K562 (cell line): ENCODE measurements at regions not wholly inside any gene's neighbourhood (a gene's known extent, or its start where the extent isn't known, plus 50 kb on each side); places are given as distances from the start of the nearest gene placed in this dataset.

Source experiments
- ATAC-seq: fragments of 200-7000 bp; cut with Tn5 transposase; 3 replicates; pipeline ENCODE4 v1.9.1; 2020; ENCODE audit warnings: moderate library complexity
- BruUV-seq: library from RNA; stranded (reverse); fragments of 400-500 nt; replicated peaks from 2 replicates; lab custom pipeline; 2021; lab: Mats Ljungman, UMichigan
- CTCF ChIA-PET: fragments of 300-600 bp; formaldehyde crosslinking; extraction: SDS; loops from one replicate; lab custom pipeline; 2021; ENCODE audit warnings: low intra/inter-chr PET ratio; lab: Yijun Ruan, JAX
- POLR2A ChIA-PET: fragments of 300-600, 350-650 bp; sonication (Branson Sonifier 250); formaldehyde crosslinking; extraction: SDS; loops from one replicate; lab custom pipeline; 2021; ENCODE audit warnings: antibody characterized with exemption, inconsistent platforms; lab: Yijun Ruan, JAX
- DNase-seq, 4 experiments: peaks; one replicate each; pipeline versions ENCODE4 v3.0.0 to v3.0.0-alpha.2; 2011 to 2018; ENCODE audit warnings: low spot score in 3 of 4, mixed read lengths in 3 of 4; ENCODE audit errors: extremely low read depth in 1 of 4
- FAIRE-seq: peaks from 2 replicates; lab custom pipeline; 2011; peaks lifted over from hg19 to GRCh38; lab: Jason Lieb, UNC
- H2AFZ ChIP-seq: 2 replicates; pipeline ENCODE4 v1.6.0; 2011; ENCODE audit warnings: low read depth, low read length, control low read depth, inconsistent platforms
- H3K27ac ChIP-seq: fragments of 200-600 bp; 3 replicates; pipeline ENCODE4 v1.8.0; 2011; ENCODE audit warnings: low read depth, mild to moderate bottlenecking, control low read depth, inconsistent platforms, low read length, moderate library complexity, mixed read lengths; ENCODE audit errors: extremely low read depth
- H3K27me3 ChIP-seq, 2 experiments: fragments of 300-600 bp in 1 of 2; 2 replicates in 1 of 2; 3 replicates in 1 of 2; pipeline versions ENCODE4 v1.6.0 to v1.8.0; 2011; ENCODE audit warnings: inconsistent platforms in 2 of 2, low read length in 2 of 2, mild to moderate bottlenecking in 1 of 2, mixed read lengths in 1 of 2, moderate library complexity in 1 of 2; ENCODE audit not compliant: control insufficient read depth in 2 of 2, insufficient read depth in 2 of 2
- H3K36me3 ChIP-seq: fragments of 300-600 bp; 3 replicates; pipeline ENCODE4 v1.8.0; 2011; ENCODE audit warnings: mild to moderate bottlenecking, low read length, inconsistent platforms; ENCODE audit not compliant: control insufficient read depth, insufficient read depth
- H3K4me1 ChIP-seq, 2 experiments: fragments of 200-600 bp in 1 of 2; replicated peaks in 1 of 2; 2 replicates in 1 of 2; 3 replicates in 1 of 2; pipeline versions ENCODE4 v1.5.1 to v1.8.0; 2011; ENCODE audit warnings: inconsistent platforms in 2 of 2, low read length in 2 of 2, mild to moderate bottlenecking in 1 of 2, mixed read lengths in 1 of 2, moderate library complexity in 1 of 2; ENCODE audit not compliant: control insufficient read depth in 2 of 2, insufficient read depth in 2 of 2
- H3K4me2 ChIP-seq: 2 replicates; pipeline ENCODE4 v1.6.1; 2011; ENCODE audit warnings: low read length, control low read depth, inconsistent platforms, mixed read lengths; ENCODE audit not compliant: insufficient read depth
- H3K4me3 ChIP-seq: fragments of 200-600 bp; sonication (generic), shearing (Covaris generic); 2 replicates; pipeline ENCODE4 v1.5.1; 2016; ENCODE audit warnings: control low read depth, inconsistent platforms
- H3K79me2 ChIP-seq: fragments of 200-600 bp; 3 replicates; pipeline ENCODE4 v1.8.0; 2011; ENCODE audit warnings: low read length, inconsistent platforms; ENCODE audit not compliant: control insufficient read depth, insufficient read depth
- H3K9ac ChIP-seq, 2 experiments: 2 replicates each; pipeline versions ENCODE4 v1.6.0 to v1.6.1; 2011; ENCODE audit warnings: low read depth in 2 of 2, low read length in 2 of 2, control low read depth in 1 of 2, inconsistent platforms in 1 of 2, mild to moderate bottlenecking in 1 of 2, mixed read lengths in 1 of 2; ENCODE audit not compliant: insufficient read depth in 1 of 2
- H3K9me1 ChIP-seq: one replicate; pipeline ENCODE4 v1.6.0; 2011; ENCODE audit warnings: inconsistent platforms, mild to moderate bottlenecking, low read length, moderate library complexity; ENCODE audit not compliant: control insufficient read depth, insufficient read depth
- H3K9me3 ChIP-seq: replicated peaks from 2 replicates; pipeline ENCODE4 v1.5.1; 2011; ENCODE audit warnings: low read depth, low read length, inconsistent platforms; ENCODE audit not compliant: control insufficient read depth, insufficient read depth
- H4K20me1 ChIP-seq: replicated peaks from 2 replicates; pipeline ENCODE4 v1.6.1; 2011; ENCODE audit warnings: low read length, inconsistent platforms, mixed read lengths; ENCODE audit not compliant: control insufficient read depth, insufficient read depth
- HDGF ChIP-seq: fragments of 450-650 bp; IDR thresholded peaks from 2 replicates; pipeline ENCODE4 v1.6.1; 2016
- IRF2 ChIP-seq: sonication (generic); formaldehyde crosslinking; IDR thresholded peaks from 2 replicates; pipeline ENCODE4 v1.8.1; 2022; ENCODE audit warnings: mild to moderate bottlenecking, missing genetic modification reagents
- KAT7 ChIP-seq: sonication (generic); formaldehyde crosslinking; IDR thresholded peaks from 2 replicates; pipeline ENCODE4 v1.8.0; 2022; ENCODE audit warnings: missing genetic modification reagents, mild to moderate bottlenecking, borderline replicate concordance
- KLF6 ChIP-seq: fragments of 250-450 bp; sonication (Bioruptor Pico); IDR thresholded peaks from 2 replicates; pipeline ENCODE4 v1.4.0; 2020; ENCODE audit warnings: mild to moderate bottlenecking, moderate library complexity, borderline replicate concordance
- MYNN ChIP-seq, 2 experiments: sonication (generic); formaldehyde crosslinking in 1 of 2; IDR thresholded peaks; 2 replicates each; pipeline versions ENCODE4 v1.5.0 to v1.6.1; 2016 to 2020; ENCODE audit warnings: antibody characterized with exemption in 1 of 2, missing genetic modification reagents in 1 of 2
- RBM17 ChIP-seq: fragments of 200-400 bp; formaldehyde crosslinking; IDR thresholded peaks from 2 replicates; pipeline ENCODE4 v1.6.1; 2017; ENCODE audit warnings: low read depth, mild to moderate bottlenecking, low read length, borderline replicate concordance
- SETDB1 ChIP-seq: IDR thresholded peaks from one replicate; pipeline ENCODE4 v1.6.1; 2012; ENCODE audit warnings: low read length, control low read depth, inconsistent platforms
- SIN3B ChIP-seq: fragments of 450-650 bp; IDR thresholded peaks from 2 replicates; pipeline ENCODE4 v1.6.1; 2017; ENCODE audit warnings: low read depth, mild to moderate bottlenecking, moderate library complexity
- SLC30A9 ChIP-seq: fragments of 250-450 bp; sonication (Bioruptor Pico); IDR thresholded peaks from 2 replicates; pipeline ENCODE4 v1.8.0; 2022; ENCODE audit warnings: mild to moderate bottlenecking, moderate library complexity
- TGIF2 ChIP-seq: sonication (generic); formaldehyde crosslinking; IDR thresholded peaks from 2 replicates; pipeline ENCODE4 v1.8.1; 2022; ENCODE audit warnings: mild to moderate bottlenecking, missing genetic modification reagents, moderate library complexity
- ZBED1 ChIP-seq: IDR thresholded peaks from 2 replicates; pipeline ENCODE4 v1.6.1; 2014
- ZBTB26 ChIP-seq: fragments of 450-650 bp; formaldehyde crosslinking; IDR thresholded peaks from 2 replicates; pipeline ENCODE4 v1.4.0; 2022; ENCODE audit warnings: missing genetic modification characterization
- ZNF224 ChIP-seq: sonication (generic); formaldehyde crosslinking; IDR thresholded peaks from 2 replicates; pipeline ENCODE4 v1.8.0; 2022; ENCODE audit warnings: mild to moderate bottlenecking, missing genetic modification reagents
- ZNF3 ChIP-seq: fragments of 250-450 bp; sonication (Bioruptor Pico); IDR thresholded peaks from 2 replicates; pipeline ENCODE4 v1.5.0; 2021; ENCODE audit warnings: mild to moderate bottlenecking, moderate library complexity
- ZNF695 ChIP-seq: fragments of 450-650 bp; formaldehyde crosslinking; IDR thresholded peaks from 2 replicates; pipeline ENCODE4 v1.4.0; 2020; ENCODE audit warnings: mild to moderate bottlenecking, moderate library complexity
- WGBS: fragments of 100-300 bp; shearing (Covaris generic); methylation state at CpG from one replicate; pipeline ENCODE4 v1.1.6; 2016; ENCODE audit warnings: low coverage, mixed read lengths; ENCODE audit not compliant: insufficient coverage; ENCODE audit errors: missing lambda C conversion rate; 5-methylcytosine and 5-hydroxymethylcytosine counted together
- in situ Hi-C: fragments of 300-500 bp; cut with MboI; formaldehyde crosslinking; loops from 4 replicates; pipeline ENCODE4 v1.15.0; 2018; ENCODE audit warnings: inconsistent platforms, mixed read lengths
- intact Hi-C: fragments of 100-400 bp; cut with micrococcal nuclease; formaldehyde crosslinking; loops from 2 replicates; pipeline ENCODE4 v1.14.2; 2022

DNA sequence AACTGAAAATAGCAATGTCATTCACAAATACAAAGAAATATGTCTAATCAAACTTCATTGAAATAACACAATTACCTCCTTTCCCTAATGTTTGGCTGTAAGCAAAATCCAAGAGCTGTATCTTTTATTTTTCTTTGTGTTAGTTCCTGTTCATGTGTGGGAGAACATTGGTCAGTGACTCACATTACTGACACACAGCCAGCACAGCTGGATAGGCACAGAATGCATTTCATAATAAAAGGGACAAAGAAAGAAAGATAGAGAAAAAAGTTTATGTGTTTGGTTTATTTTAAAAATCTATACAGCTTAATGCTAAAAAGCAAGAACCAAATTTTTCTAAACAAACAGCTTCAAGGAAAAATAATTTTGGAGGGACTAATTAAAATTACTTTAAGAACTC is 185.6 kb upstream of the COL3A1 start:
- Histone ChIP-seq H3K4me3 (no peak overlapping the region), H3K79me2 (no peaks in the 10 kb centered on the region), H3K9ac (no peak overlapping the region), H3K27ac (no peak overlapping the region), H2AFZ (no peak overlapping the region), H4K20me1 (no peaks in the 10 kb centered on the region), H3K27me3 (no peaks in the 10 kb centered on the region), H3K9me1 (no peaks in the 10 kb centered on the region), H3K36me3 (no peaks in the 10 kb centered on the region), H3K4me2 (no peak overlapping the region), H3K9me3 (no peaks in the 10 kb centered on the region), H3K4me1 (no peaks in the 10 kb centered on the region)
- POLR2A ChIA-PET: no interaction called here
- intact Hi-C loops: no loop called here
- BruUV-seq: no TSS peak
- FAIRE-seq (no peak), DNase-seq (no peak), ATAC-seq (no peak)
- CTCF ChIA-PET: no interaction called here
- TF ChIP-seq SETDB1: no peak
- no peak for TF ChIP-seq RBM17
- TF ChIP-seq ZNF224 (CRISPR knock-in tag): no peak
- TF ChIP-seq HDGF: no peak
- TF ChIP-seq KAT7 (CRISPR knock-in tag): no peak
- TF ChIP-seq ZNF695 (CRISPR knock-in tag): no peak
- no peak for TF ChIP-seq MYNN (IDR thresholded peaks at IDR 0.05)
- no peak for TF ChIP-seq MYNN (CRISPR knock-in tag; IDR thresholded peaks at IDR 0.05)
- TF ChIP-seq ZBED1: no peak
- in situ Hi-C loops: no loop called here

GRCh38 chr2:188789951-188790350 is 184.2 kb upstream of the COL3A1 start:
- Histone ChIP-seq H3K9me1 (no peaks in the 10 kb centered on the region), H3K9ac (no peak overlapping the region), H3K4me1 (no peaks in the 10 kb centered on the region), H3K4me2 (no peak overlapping the region), H3K79me2 (no peaks in the 10 kb centered on the region), H3K27me3 (no peaks in the 10 kb centered on the region), H3K36me3 (no peaks in the 10 kb centered on the region), H3K4me3 (no peak overlapping the region), H2AFZ (no peak overlapping the region), H3K27ac (no peak overlapping the region), H4K20me1 (no peaks in the 10 kb centered on the region), H3K9me3 (no peaks in the 10 kb centered on the region)
- BruUV-seq: no TSS peak
- in situ Hi-C loops: no loop called here
- TF ChIP-seq KLF6: no peak
- TF ChIP-seq IRF2 (CRISPR knock-in tag): no peak
- no peak for TF ChIP-seq ZNF3 (CRISPR knock-in tag)
- TF ChIP-seq ZBTB26 (CRISPR knock-in tag): no peak
- no peak for TF ChIP-seq TGIF2 (CRISPR knock-in tag)
- TF ChIP-seq SIN3B: no peak
- no peak for TF ChIP-seq SLC30A9 (CRISPR knock-in tag)
- ATAC-seq: no peak
- intact Hi-C loops: no loop called here
- no peak for DNase-seq
- 7% methylated on average over 1 of the region's 1 CpG for WGBS
- ChIA-PET CTCF (interaction anchor here (0.6 kb wide), 1 partner anchor 926 kb away, joined by 3 read pairs; no protein-coding TSS in a partner anchor), POLR2A (no interaction called here)
- FAIRE-seq: no peak
